ENCODE measurements at regions not wholly inside any gene's neighbourhood (a gene's known extent, or its start where the extent isn't known, plus 50 kb on each side); places are given as distances from the start of the nearest gene placed in this dataset.
A peak's percentile ranks its signal among the peaks of the same experiment; 100 is the strongest.

DNA sequence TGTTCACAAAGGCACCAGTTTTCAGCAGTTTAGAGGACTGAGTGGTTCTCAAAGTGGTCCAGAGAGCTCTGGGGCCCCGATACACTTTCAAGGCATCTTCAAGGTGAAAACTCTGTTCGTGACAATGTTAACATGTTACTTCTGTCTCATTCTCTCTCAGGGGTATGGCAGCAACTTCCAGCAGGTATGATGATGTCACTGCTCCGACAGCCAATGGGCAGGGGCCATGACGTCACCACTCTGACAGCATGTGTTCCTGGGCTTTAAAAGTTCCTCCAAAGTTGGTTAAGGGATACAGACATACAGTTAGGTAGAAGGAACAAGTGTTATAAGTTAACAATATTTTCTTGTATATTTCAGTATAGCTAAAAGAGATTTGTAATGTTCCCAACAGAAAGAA, 87.9 kb downstream of the KLF15 start:
- H2AFZ ChIP-seq (ENCODE audit: low read depth, low read length) = no peak overlapping the region
- no peak overlapping the region for H3K4ac ChIP-seq (ENCODE audit: low read depth in 1 of 2, low read length in 2 of 2)
- H3K23ac ChIP-seq (ENCODE audit: low read length in 2 of 2) = no peak overlapping the region
- no peak overlapping the region for H2AK5ac ChIP-seq (ENCODE audit: low read length, severe bottlenecking)
- H2BK12ac ChIP-seq (ENCODE audit: low read length in 2 of 2) = no peak overlapping the region
- WGBS = 91% methylated on average over 4 of the region's 4 CpGs
- no peak overlapping the region for H3K14ac ChIP-seq (ENCODE audit: low read length in 2 of 2)
- no peak overlapping the region for H3K4me2 ChIP-seq (ENCODE audit: low read length, poor library complexity, severe bottlenecking)
- H2BK15ac ChIP-seq (ENCODE audit: low read depth, poor library complexity, severe bottlenecking) = no peak overlapping the region
- no peak overlapping the region for H3K27ac ChIP-seq (ENCODE audit: low read length, poor library complexity, severe bottlenecking)
- H3K18ac ChIP-seq (ENCODE audit: low read depth in 1 of 2, low read length in 2 of 2) = no peak overlapping the region
- no peak overlapping the region for H2BK120ac ChIP-seq (ENCODE audit: low read depth, low read length)
- no peak overlapping the region for H3K9ac ChIP-seq (ENCODE audit: low read length)
- H3K36me3 ChIP-seq (ENCODE audit: control insufficient read depth in 1 of 2, insufficient read depth in 2 of 2, low read depth in 1 of 2, low read length in 2 of 2) = no peaks in the 10 kb centered on the region
- DNase-seq = no peak
- H3K9me3 ChIP-seq (ENCODE audit: control insufficient read depth, low read length) = no peaks in the 10 kb centered on the region
- no peak overlapping the region for H2BK5ac ChIP-seq (ENCODE audit: low read depth, low read length, poor library complexity, severe bottlenecking)
- no peak overlapping the region for H4K8ac ChIP-seq (ENCODE audit: low read length)
- H3K27me3 ChIP-seq (ENCODE audit: control insufficient read depth in 1 of 2, insufficient read depth in 1 of 2, low read length in 2 of 2) = peaks cover 5 to 38% of the 10 kb centered on the region in 2 experiments
- H4K91ac ChIP-seq (ENCODE audit: low read length) = no peak overlapping the region
- H3K79me1 ChIP-seq (replicated peaks; ENCODE audit: low read length, poor library complexity, severe bottlenecking) = no peaks in the 10 kb centered on the region
- H3K4me1 ChIP-seq (ENCODE audit: control insufficient read depth, insufficient read depth, low read depth, low read length) = peaks cover 18% of the 10 kb centered on the region
- H3K4me3 ChIP-seq (ENCODE audit: insufficient read depth in 1 of 2, low read depth in 1 of 2, low read length in 2 of 2) = no peak overlapping the region

DNA sequence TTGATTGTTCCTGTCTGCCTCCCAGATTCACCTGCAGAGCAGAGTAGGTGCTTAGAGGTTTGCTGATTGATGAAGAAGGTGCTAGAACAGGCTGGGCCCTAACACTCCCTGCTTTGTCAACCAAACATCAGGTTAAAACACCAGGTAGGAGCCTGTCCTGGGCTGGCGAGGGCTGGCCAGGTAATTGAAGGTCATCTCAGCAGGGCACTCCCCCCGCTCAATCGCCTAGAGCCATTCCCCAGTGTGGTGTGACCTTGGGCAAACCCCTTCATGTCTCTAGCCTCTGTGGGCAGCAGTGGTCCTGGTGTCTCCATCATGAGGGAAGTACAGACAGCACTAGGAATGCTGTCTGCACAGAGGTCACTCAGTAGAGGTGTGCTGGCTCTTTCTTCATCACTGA, 88.3 kb downstream of the KLF15 start:
- Histone ChIP-seq H2BK120ac (ENCODE audit: low read depth, low read length) (no peak overlapping the region), H3K14ac (ENCODE audit: low read length in 2 of 2) (no peak overlapping the region), H2BK5ac (ENCODE audit: low read depth, low read length, poor library complexity, severe bottlenecking) (no peak overlapping the region), H3K36me3 (ENCODE audit: control insufficient read depth in 1 of 2, insufficient read depth in 2 of 2, low read depth in 1 of 2, low read length in 2 of 2) (no peaks in the 10 kb centered on the region), H3K18ac (ENCODE audit: low read depth in 1 of 2, low read length in 2 of 2) (no peak overlapping the region), H4K8ac (ENCODE audit: low read length) (no peak overlapping the region), H3K9me3 (ENCODE audit: control insufficient read depth, low read length) (no peaks in the 10 kb centered on the region), H3K4ac (ENCODE audit: low read depth in 1 of 2, low read length in 2 of 2) (no peak overlapping the region), H4K91ac (ENCODE audit: low read length) (no peak overlapping the region), H2AK5ac (ENCODE audit: low read length, severe bottlenecking) (no peak overlapping the region), H3K4me3 (ENCODE audit: insufficient read depth in 1 of 2, low read depth in 1 of 2, low read length in 2 of 2) (no peak overlapping the region), H3K9ac (ENCODE audit: low read length) (no peak overlapping the region), H3K27me3 (ENCODE audit: control insufficient read depth in 1 of 2, insufficient read depth in 1 of 2, low read length in 2 of 2) (peaks cover under 1 to 38% of the 10 kb centered on the region in 2 experiments), H3K27ac (ENCODE audit: low read length, poor library complexity, severe bottlenecking) (no peak overlapping the region), H3K79me1 (replicated peaks; ENCODE audit: low read length, poor library complexity, severe bottlenecking) (no peaks in the 10 kb centered on the region), H2AFZ (ENCODE audit: low read depth, low read length) (no peak overlapping the region), H3K4me2 (ENCODE audit: low read length, poor library complexity, severe bottlenecking) (no peak overlapping the region), H2BK15ac (ENCODE audit: low read depth, poor library complexity, severe bottlenecking) (no peak overlapping the region), H3K23ac (ENCODE audit: low read length in 2 of 2) (no peak overlapping the region), H2BK12ac (ENCODE audit: low read length in 2 of 2) (no peak overlapping the region), H3K4me1 (ENCODE audit: control insufficient read depth, insufficient read depth, low read depth, low read length) (peaks cover 18% of the 10 kb centered on the region)
- DNase-seq = no peak
- WGBS = 96% methylated on average over 3 of the region's 3 CpGs

DNA sequence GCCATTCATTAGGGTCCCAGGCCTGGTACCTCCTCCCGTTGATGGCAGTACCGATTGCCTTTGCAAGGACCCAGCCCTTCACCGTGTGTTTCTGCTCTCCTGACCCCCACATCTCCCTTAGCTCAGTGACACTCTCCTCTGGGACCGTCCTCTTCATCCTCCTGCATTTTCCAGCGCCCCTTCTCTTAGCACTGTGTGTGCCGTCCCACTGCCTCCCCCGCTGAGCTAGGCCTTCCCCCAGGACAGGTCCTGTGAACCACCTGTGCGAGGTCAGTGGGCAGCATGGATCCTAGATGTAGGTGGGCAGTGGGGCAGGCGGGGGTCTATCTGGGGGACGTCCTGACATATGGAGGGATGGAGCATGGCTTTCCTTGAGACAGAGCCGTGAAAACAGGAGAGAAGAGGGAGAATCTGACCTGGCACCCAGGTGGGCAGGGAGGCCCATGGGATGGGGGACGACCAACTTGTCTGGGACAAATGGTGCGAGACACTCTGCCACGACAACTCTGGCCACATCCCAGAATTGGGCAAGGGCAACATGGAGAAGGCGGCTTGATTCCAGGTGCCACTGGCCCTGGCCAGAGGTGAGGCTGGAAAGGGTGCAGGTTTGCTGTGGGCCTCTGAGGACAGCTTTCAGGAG, 87.7 kb upstream of the ALDH1L1 start:
- Histone ChIP-seq H3K9ac (ENCODE audit: low read length) (peak overlapping the region; percentile 80), H3K18ac (ENCODE audit: low read depth in 1 of 2, low read length in 2 of 2) (peak overlapping the region; percentile 73 to 79), H4K91ac (ENCODE audit: low read length) (peak overlapping the region; percentile 87), H3K79me1 (replicated peaks; ENCODE audit: low read length, poor library complexity, severe bottlenecking) (no peaks in the 10 kb centered on the region), H3K4me3 (ENCODE audit: insufficient read depth in 1 of 2, low read depth in 1 of 2, low read length in 2 of 2) (peak overlapping the region in 1 of 2 experiments; percentile 71), H4K8ac (ENCODE audit: low read length) (peak overlapping the region; percentile 59), H2AFZ (ENCODE audit: low read depth, low read length) (no peak overlapping the region), H3K9me3 (ENCODE audit: control insufficient read depth, low read length) (no peaks in the 10 kb centered on the region), H3K36me3 (ENCODE audit: control insufficient read depth in 1 of 2, insufficient read depth in 2 of 2, low read depth in 1 of 2, low read length in 2 of 2) (no peaks in the 10 kb centered on the region), H3K27me3 (ENCODE audit: control insufficient read depth in 1 of 2, insufficient read depth in 1 of 2, low read length in 2 of 2) (peaks cover 0 to 30% of the 10 kb centered on the region in 2 experiments), H2BK12ac (ENCODE audit: low read length in 2 of 2) (peak overlapping the region; percentile 51 to 87), H2BK120ac (ENCODE audit: low read depth, low read length) (peak overlapping the region; percentile 39), H3K4ac (ENCODE audit: low read depth in 1 of 2, low read length in 2 of 2) (peak overlapping the region in 1 of 2 experiments; percentile 86), H2AK5ac (ENCODE audit: low read length, severe bottlenecking) (peak overlapping the region; percentile 37), H3K4me1 (ENCODE audit: control insufficient read depth, insufficient read depth, low read depth, low read length) (peaks cover 18% of the 10 kb centered on the region), H3K4me2 (ENCODE audit: low read length, poor library complexity, severe bottlenecking) (no peak overlapping the region), H2BK5ac (ENCODE audit: low read depth, low read length, poor library complexity, severe bottlenecking) (no peak overlapping the region), H2BK15ac (ENCODE audit: low read depth, poor library complexity, severe bottlenecking) (peak overlapping the region; percentile 60), H3K23ac (ENCODE audit: low read length in 2 of 2) (peak overlapping the region in 1 of 2 experiments; percentile 51), H3K14ac (ENCODE audit: low read length in 2 of 2) (no peak overlapping the region), H3K27ac (ENCODE audit: low read length, poor library complexity, severe bottlenecking) (peak overlapping the region; percentile 73)
- 85% methylated on average over 15 of the region's 15 CpGs for WGBS
- no peak for DNase-seq

DNA sequence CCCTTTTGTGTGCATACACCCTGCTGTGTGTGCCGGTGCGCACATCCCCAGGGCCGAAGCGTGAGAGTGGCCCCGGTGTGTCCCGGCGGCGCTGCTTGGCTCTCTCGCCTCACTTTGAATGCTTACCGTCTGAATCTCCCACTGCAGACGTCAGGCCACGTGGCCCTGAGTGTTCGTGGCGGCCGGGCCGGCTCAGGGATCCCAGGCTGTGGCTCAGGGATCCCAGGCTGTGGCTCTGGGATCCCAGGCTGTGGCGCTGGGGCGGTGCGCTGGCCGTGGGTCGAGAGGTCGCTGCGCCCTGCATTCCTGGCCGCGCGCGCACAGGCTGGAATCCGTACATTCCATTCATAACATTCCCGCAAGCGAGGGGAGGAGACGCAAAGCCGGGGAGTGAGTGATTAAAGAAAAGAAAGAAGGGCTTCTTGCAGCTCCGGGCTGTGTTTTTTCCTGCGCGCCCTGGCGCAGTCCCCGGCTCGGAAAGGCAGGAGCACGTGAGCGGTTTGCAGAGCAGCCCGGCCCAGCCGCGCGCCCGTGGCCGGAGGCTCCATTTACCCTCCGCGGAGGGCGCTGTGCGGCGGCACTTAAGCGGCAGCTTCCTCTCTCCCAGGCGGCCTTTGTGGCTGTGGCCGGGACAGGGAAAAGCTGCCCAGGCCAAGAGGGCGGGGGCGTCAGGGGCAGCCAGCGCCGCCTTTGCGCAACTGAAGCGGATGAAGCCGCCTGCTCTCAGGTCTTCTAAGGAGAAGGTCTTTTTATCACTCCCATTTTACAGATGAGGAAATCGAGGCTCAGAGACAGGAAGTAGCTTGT, 87.0 kb upstream of the ALDH1L1 start:
- WGBS = 7% methylated on average over 58 of the region's 62 CpGs
- H2BK12ac ChIP-seq (ENCODE audit: low read length in 2 of 2) = peak overlapping the region; percentile 73 to 87
- peak overlapping the region; percentile 46 to 71 for H3K4me3 ChIP-seq (ENCODE audit: insufficient read depth in 1 of 2, low read depth in 1 of 2, low read length in 2 of 2)
- H3K4me2 ChIP-seq (ENCODE audit: low read length, poor library complexity, severe bottlenecking) = peak overlapping the region; percentile 75
- H2AFZ ChIP-seq (ENCODE audit: low read depth, low read length) = peak overlapping the region; percentile 24
- H3K27ac ChIP-seq (ENCODE audit: low read length, poor library complexity, severe bottlenecking) = peak overlapping the region; percentile 73
- H3K23ac ChIP-seq (ENCODE audit: low read length in 2 of 2) = no peak overlapping the region
- H2BK15ac ChIP-seq (ENCODE audit: low read depth, poor library complexity, severe bottlenecking) = no peak overlapping the region
- H3K9ac ChIP-seq (ENCODE audit: low read length) = peak overlapping the region; percentile 80
- peak overlapping the region; percentile 39 for H2BK120ac ChIP-seq (ENCODE audit: low read depth, low read length)
- no peaks in the 10 kb centered on the region for H3K9me3 ChIP-seq (ENCODE audit: control insufficient read depth, low read length)
- peak overlapping the region; percentile 37 for H2AK5ac ChIP-seq (ENCODE audit: low read length, severe bottlenecking)
- peaks cover 18% of the 10 kb centered on the region for H3K4me1 ChIP-seq (ENCODE audit: control insufficient read depth, insufficient read depth, low read depth, low read length)
- no peaks in the 10 kb centered on the region for H3K79me1 ChIP-seq (replicated peaks; ENCODE audit: low read length, poor library complexity, severe bottlenecking)
- H3K27me3 ChIP-seq (ENCODE audit: control insufficient read depth in 1 of 2, insufficient read depth in 1 of 2, low read length in 2 of 2) = peaks cover 0 to 23% of the 10 kb centered on the region in 2 experiments
- peak overlapping the region; percentile 73 to 79 for H3K18ac ChIP-seq (ENCODE audit: low read depth in 1 of 2, low read length in 2 of 2)
- H4K8ac ChIP-seq (ENCODE audit: low read length) = peak overlapping the region; percentile 82
- H3K14ac ChIP-seq (ENCODE audit: low read length in 2 of 2) = no peak overlapping the region
- no peaks in the 10 kb centered on the region for H3K36me3 ChIP-seq (ENCODE audit: control insufficient read depth in 1 of 2, insufficient read depth in 2 of 2, low read depth in 1 of 2, low read length in 2 of 2)
- peak overlapping the region in 1 of 2 experiments; percentile 86 for H3K4ac ChIP-seq (ENCODE audit: low read depth in 1 of 2, low read length in 2 of 2)
- peak; percentile 89 for DNase-seq
- H4K91ac ChIP-seq (ENCODE audit: low read length) = peak overlapping the region; percentile 87
- peak overlapping the region; percentile 83 for H2BK5ac ChIP-seq (ENCODE audit: low read depth, low read length, poor library complexity, severe bottlenecking)

Measured in mesenchymal stem cell (in vitro differentiated cells and primary cell).